CD14-positive monocyte (primary cell): ENCODE measurements at regions not wholly inside any gene's neighbourhood (a gene's known extent, or its start where the extent isn't known, plus 50 kb on each side); places are given as distances from the start of the nearest gene placed in this dataset.

Experiments used
- DNase-seq, 3 donors: peaks; one replicate each; pipeline ENCODE4 v3.0.0-alpha.2; 2011 to 2022
- H2AFZ ChIP-seq: 2 replicates; pipeline ENCODE4 v1.6.0; 2012; ENCODE audit warnings: mild to moderate bottlenecking, low read depth, low read length, inconsistent platforms; ENCODE audit not compliant: insufficient read depth, poor library complexity, severe bottlenecking
- H3K27ac ChIP-seq, 2 donors: 1 replicate in 1 of 2; 2 replicates in 1 of 2; pipeline ENCODE4 v1.5.1; 2012 to 2013; ENCODE audit warnings: low read length in 2 of 2, control low read depth in 1 of 2, inconsistent platforms in 1 of 2, low read depth in 1 of 2, mild to moderate bottlenecking in 1 of 2
- H3K27me3 ChIP-seq, 2 donors: one replicate each; pipeline versions ENCODE4 v1.6.0 to v1.6.1; 2011 to 2013; ENCODE audit warnings: low read length in 2 of 2; ENCODE audit not compliant: control insufficient read depth in 2 of 2, insufficient read depth in 2 of 2
- H3K36me3 ChIP-seq, 2 donors: replicated peaks in 1 of 2; 1 replicate in 1 of 2; 2 replicates in 1 of 2; pipeline versions ENCODE4 v1.5.1 to v1.6.1; 2012 to 2013; ENCODE audit warnings: low read length in 2 of 2, control low read depth in 1 of 2, inconsistent platforms in 1 of 2, mild to moderate bottlenecking in 1 of 2; ENCODE audit not compliant: insufficient read depth in 2 of 2, control insufficient read depth in 1 of 2
- H3K4me1 ChIP-seq, 2 donors: 1 replicate in 1 of 2; 2 replicates in 1 of 2; pipeline versions ENCODE4 v1.5.1 to v1.6.1; 2012 to 2013; ENCODE audit warnings: low read length in 2 of 2, control low read depth in 1 of 2, inconsistent platforms in 1 of 2, mild to moderate bottlenecking in 1 of 2, moderate library complexity in 1 of 2; ENCODE audit not compliant: insufficient read depth in 2 of 2, control insufficient read depth in 1 of 2
- H3K4me2 ChIP-seq: replicated peaks from 2 replicates; pipeline ENCODE3; 2012; ENCODE audit warnings: low read length, moderate library complexity, mild to moderate bottlenecking; ENCODE audit not compliant: poor library complexity, severe bottlenecking; ENCODE audit errors: extremely low read depth
- H3K4me3 ChIP-seq, 3 experiments: fragments of 200-600 bp in 1 of 3; sonication (generic) in 1 of 3; replicated peaks in 1 of 3; 1 replicate in 2 of 3; 2 replicates in 1 of 3; pipeline ENCODE4 v1.5.1; 2011 to 2013; ENCODE audit warnings: low read length in 3 of 3, mild to moderate bottlenecking in 3 of 3, control low read depth in 2 of 3, low read depth in 2 of 3, inconsistent platforms in 1 of 3, moderate library complexity in 1 of 3
- H3K79me2 ChIP-seq: 2 replicates; pipeline ENCODE4 v1.6.0; 2012; ENCODE audit warnings: mild to moderate bottlenecking, control low read depth, inconsistent platforms, low read length, moderate library complexity; ENCODE audit not compliant: insufficient read depth
- H3K9ac ChIP-seq: 2 replicates; pipeline ENCODE4 v1.6.0; 2017; ENCODE audit warnings: low read length, mild to moderate bottlenecking; ENCODE audit not compliant: insufficient read depth, poor library complexity, severe bottlenecking
- H3K9me3 ChIP-seq, 2 donors: replicated peaks in 1 of 2; 1 replicate in 1 of 2; 2 replicates in 1 of 2; pipeline versions ENCODE4 v1.5.1 to v1.6.1; 2012 to 2013; ENCODE audit warnings: low read length in 2 of 2, control low read depth in 1 of 2; ENCODE audit not compliant: control insufficient read depth in 1 of 2, insufficient read depth in 1 of 2
- H4K20me1 ChIP-seq: 2 replicates; pipeline ENCODE4 v1.6.0; 2012; ENCODE audit warnings: mild to moderate bottlenecking, low read length, control low read depth, moderate library complexity; ENCODE audit not compliant: insufficient read depth
- H3K27ac Mint-ChIP-seq, 7 donors: one replicate each; pipeline ENCODE4 v1.8.0; 2020; ENCODE audit warnings: mild to moderate bottlenecking in 7 of 7, mixed read lengths in 7 of 7, moderate library complexity in 6 of 7, inconsistent platforms in 2 of 7
- H3K27me3 Mint-ChIP-seq, 3 donors: one replicate each; pipeline ENCODE4 v1.8.0; 2021 to 2022; ENCODE audit warnings: low read depth in 3 of 3, mild to moderate bottlenecking in 3 of 3, mixed read lengths in 3 of 3, moderate library complexity in 3 of 3, inconsistent platforms in 1 of 3
- H3K36me3 Mint-ChIP-seq, 2 donors: one replicate each; pipeline ENCODE4 v1.8.0; 2020; ENCODE audit warnings: mixed read lengths in 2 of 2, inconsistent platforms in 1 of 2, mild to moderate bottlenecking in 1 of 2
- H3K4me1 Mint-ChIP-seq: one replicate; pipeline ENCODE4 v1.8.0; 2020; ENCODE audit warnings: mild to moderate bottlenecking, mixed read lengths
- H3K4me3 Mint-ChIP-seq, 2 donors: one replicate each; pipeline ENCODE4 v1.8.0; 2020; ENCODE audit warnings: mild to moderate bottlenecking in 2 of 2, mixed read lengths in 2 of 2, moderate library complexity in 1 of 2
- H3K9me3 Mint-ChIP-seq, 7 donors: one replicate each; pipeline ENCODE4 v1.8.0; 2020 to 2022; ENCODE audit warnings: mixed read lengths in 7 of 7, mild to moderate bottlenecking in 6 of 7, moderate library complexity in 6 of 7, inconsistent platforms in 2 of 7
- CTCF ChIP-seq: fragments of 200-600 bp; IDR thresholded peaks from one replicate; pipeline ENCODE4 v1.8.0; 2022; ENCODE audit warnings: antibody characterized with exemption, mild to moderate bottlenecking
- WGBS: methylation state at CpG from one replicate; pipeline ENCODE4 v1.1.5; 2013; ENCODE audit warnings: missing lambda C conversion rate; ENCODE audit not compliant: insufficient coverage; 5-methylcytosine and 5-hydroxymethylcytosine counted together
- intact Hi-C, 2 donors: fragments of 100-400 bp; cut with micrococcal nuclease; formaldehyde crosslinking; loops; one replicate each; pipeline versions ENCODE4 v1.15.0 to v1.15.1; 2023

DNA sequence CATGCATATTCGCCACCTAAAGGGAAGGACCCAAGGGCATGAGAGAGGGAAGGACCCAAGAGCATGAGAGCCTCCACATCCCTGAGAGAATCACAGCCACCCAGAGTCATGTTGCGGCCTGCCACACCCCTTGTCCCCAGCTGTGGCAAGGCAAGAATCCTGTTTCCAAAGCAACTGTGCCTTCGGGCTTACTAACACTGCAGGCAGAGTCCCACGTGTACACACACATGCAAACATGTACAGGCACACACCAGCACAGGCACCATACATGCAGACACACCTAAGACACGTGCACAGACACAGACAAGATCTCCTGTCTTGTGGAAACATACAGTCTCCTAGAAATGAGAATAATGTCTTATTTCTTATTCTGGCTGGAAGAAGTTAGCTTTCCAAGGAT lies 92.4 kb upstream of the CDYL2 start:
- no peak overlapping the region for H3K4me3 ChIP-seq
- no peaks in the 10 kb centered on the region for H3K4me1 ChIP-seq
- Mint-ChIP-seq H3K27ac (peak overlapping the region in 1 of 7 donors; percentile 18), H3K27me3 (peaks cover 1 to 4% (median 2%) of the 10 kb centered on the region in 3 donors), H3K9me3 (peaks cover 0 to 20% (median 5%) of the 10 kb centered on the region in 7 donors), H3K36me3 (no peaks in the 10 kb centered on the region), H3K4me3 (no peak overlapping the region), H3K4me1 (no peaks in the 10 kb centered on the region)
- TF ChIP-seq CTCF = no peak
- H3K9ac ChIP-seq = no peak overlapping the region
- no peak for DNase-seq
- intact Hi-C loops = no loop called here
- H2AFZ ChIP-seq = no peak overlapping the region
- no peaks in the 10 kb centered on the region for H3K79me2 ChIP-seq
- 90% methylated on average over 3 of the region's 5 CpGs for WGBS
- H3K4me2 ChIP-seq = no peak overlapping the region
- H4K20me1 ChIP-seq = no peaks in the 10 kb centered on the region
- H3K36me3 ChIP-seq = no peaks in the 10 kb centered on the region
- no peak overlapping the region for H3K27ac ChIP-seq
- H3K9me3 ChIP-seq = peaks cover 4 to 8% of the 10 kb centered on the region in 2 donors
- no peaks in the 10 kb centered on the region for H3K27me3 ChIP-seq

- 87% methylated on average over 2 of the region's 3 CpGs for WGBS
Observed at GRCh38 chr16:80894091-80894490, 89.7 kb upstream of the CDYL2 start.

More at GRCh38 chr16:80894091-80894490, 89.7 kb upstream of the CDYL2 start:
- Histone ChIP-seq H2AFZ (no peak overlapping the region), H3K9ac (no peak overlapping the region), H3K4me1 (no peaks in the 10 kb centered on the region), H3K4me3 (no peak overlapping the region), H3K9me3 (peaks cover 4 to 8% of the 10 kb centered on the region in 2 donors), H3K27me3 (no peaks in the 10 kb centered on the region), H3K79me2 (no peaks in the 10 kb centered on the region), H3K4me2 (no peak overlapping the region), H3K27ac (no peak overlapping the region), H3K36me3 (no peaks in the 10 kb centered on the region), H4K20me1 (no peaks in the 10 kb centered on the region)
- Mint-ChIP-seq H3K27ac (no peak overlapping the region), H3K4me3 (no peak overlapping the region), H3K36me3 (no peaks in the 10 kb centered on the region), H3K9me3 (peaks cover 0 to 20% (median 5%) of the 10 kb centered on the region in 7 donors), H3K27me3 (peaks cover 1 to 4% (median 2%) of the 10 kb centered on the region in 3 donors), H3K4me1 (no peaks in the 10 kb centered on the region)
- DNase-seq = no peak
- TF ChIP-seq CTCF = no peak
- intact Hi-C loops = no loop called here
